HL-60 (cell line): ENCODE measurements at regions not wholly inside any gene's neighbourhood (a gene's known extent, or its start where the extent isn't known, plus 50 kb on each side); places are given as distances from the start of the nearest gene placed in this dataset.

Experiments used
- DNase-seq, 2 experiments: peaks; one replicate each; pipeline ENCODE4 v3.0.0-alpha.2; 2010 to 2020; ENCODE audit warnings: low read depth in 1 of 2, low spot score in 1 of 2
- H3K27ac ChIP-seq: fragments of 250-450 bp; sonication (Bioruptor Pico); replicated peaks from 2 replicates; pipeline ENCODE4 v1.5.1; 2020; ENCODE audit warnings: mild to moderate bottlenecking, moderate library complexity
- H3K27me3 ChIP-seq: fragments of 250-450 bp; sonication (Bioruptor Pico); 2 replicates; pipeline ENCODE4 v1.5.1; 2021; ENCODE audit warnings: mild to moderate bottlenecking, moderate library complexity; ENCODE audit not compliant: insufficient read depth, poor library complexity, severe bottlenecking
- H3K4me3 ChIP-seq: replicated peaks from 2 replicates; pipeline ENCODE4 v1.5.1; 2011; ENCODE audit warnings: mild to moderate bottlenecking, control low read depth, low read length; ENCODE audit not compliant: insufficient read depth
- GABPA ChIP-seq: IDR thresholded peaks from 2 replicates; pipeline ENCODE4 v1.6.1; 2012; ENCODE audit warnings: low read depth
- POLR2AphosphoS5 ChIP-seq: IDR thresholded peaks from 2 replicates; pipeline ENCODE4 v1.6.1; 2012; ENCODE audit warnings: low read depth
- SPI1 ChIP-seq: IDR thresholded peaks from 2 replicates; pipeline ENCODE4 v1.6.1; 2012; ENCODE audit warnings: low read depth, mild to moderate bottlenecking, borderline replicate concordance
- TF ChIP-seq, protein P1 (sequence below): IDR thresholded peaks from one replicate; pipeline ENCODE4 v1.5.1; 2011; ENCODE audit warnings: low read length, control low read depth, inconsistent platforms; ENCODE audit not compliant: insufficient read depth
- TF ChIP-seq, protein P2 (sequence below): IDR thresholded peaks from 2 replicates; pipeline ENCODE4 v1.6.1; 2012; ENCODE audit warnings: low read depth; ENCODE audit not compliant: insufficient replicate concordance

GRCh38 chr11:71145368-71145767, 107.0 kb downstream of the SHANK2 start:
- H3K4me3 ChIP-seq = no peak overlapping the region
- DNase-seq = no peak
- H3K27ac ChIP-seq = no peak overlapping the region
- TF ChIP-seq, protein P1, sequence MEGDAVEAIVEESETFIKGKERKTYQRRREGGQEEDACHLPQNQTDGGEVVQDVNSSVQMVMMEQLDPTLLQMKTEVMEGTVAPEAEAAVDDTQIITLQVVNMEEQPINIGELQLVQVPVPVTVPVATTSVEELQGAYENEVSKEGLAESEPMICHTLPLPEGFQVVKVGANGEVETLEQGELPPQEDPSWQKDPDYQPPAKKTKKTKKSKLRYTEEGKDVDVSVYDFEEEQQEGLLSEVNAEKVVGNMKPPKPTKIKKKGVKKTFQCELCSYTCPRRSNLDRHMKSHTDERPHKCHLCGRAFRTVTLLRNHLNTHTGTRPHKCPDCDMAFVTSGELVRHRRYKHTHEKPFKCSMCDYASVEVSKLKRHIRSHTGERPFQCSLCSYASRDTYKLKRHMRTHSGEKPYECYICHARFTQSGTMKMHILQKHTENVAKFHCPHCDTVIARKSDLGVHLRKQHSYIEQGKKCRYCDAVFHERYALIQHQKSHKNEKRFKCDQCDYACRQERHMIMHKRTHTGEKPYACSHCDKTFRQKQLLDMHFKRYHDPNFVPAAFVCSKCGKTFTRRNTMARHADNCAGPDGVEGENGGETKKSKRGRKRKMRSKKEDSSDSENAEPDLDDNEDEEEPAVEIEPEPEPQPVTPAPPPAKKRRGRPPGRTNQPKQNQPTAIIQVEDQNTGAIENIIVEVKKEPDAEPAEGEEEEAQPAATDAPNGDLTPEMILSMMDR = no peak
- no peaks in the 10 kb centered on the region for H3K27me3 ChIP-seq

- Histone ChIP-seq H3K27ac (no peak overlapping the region), H3K27me3 (no peaks in the 10 kb centered on the region), H3K4me3 (no peak overlapping the region)
- DNase-seq = no peak
- TF ChIP-seq POLR2AphosphoS5 = no peak
- TF ChIP-seq, protein P1 = no peak
- TF ChIP-seq GABPA = no peak
- TF ChIP-seq, protein P2, sequence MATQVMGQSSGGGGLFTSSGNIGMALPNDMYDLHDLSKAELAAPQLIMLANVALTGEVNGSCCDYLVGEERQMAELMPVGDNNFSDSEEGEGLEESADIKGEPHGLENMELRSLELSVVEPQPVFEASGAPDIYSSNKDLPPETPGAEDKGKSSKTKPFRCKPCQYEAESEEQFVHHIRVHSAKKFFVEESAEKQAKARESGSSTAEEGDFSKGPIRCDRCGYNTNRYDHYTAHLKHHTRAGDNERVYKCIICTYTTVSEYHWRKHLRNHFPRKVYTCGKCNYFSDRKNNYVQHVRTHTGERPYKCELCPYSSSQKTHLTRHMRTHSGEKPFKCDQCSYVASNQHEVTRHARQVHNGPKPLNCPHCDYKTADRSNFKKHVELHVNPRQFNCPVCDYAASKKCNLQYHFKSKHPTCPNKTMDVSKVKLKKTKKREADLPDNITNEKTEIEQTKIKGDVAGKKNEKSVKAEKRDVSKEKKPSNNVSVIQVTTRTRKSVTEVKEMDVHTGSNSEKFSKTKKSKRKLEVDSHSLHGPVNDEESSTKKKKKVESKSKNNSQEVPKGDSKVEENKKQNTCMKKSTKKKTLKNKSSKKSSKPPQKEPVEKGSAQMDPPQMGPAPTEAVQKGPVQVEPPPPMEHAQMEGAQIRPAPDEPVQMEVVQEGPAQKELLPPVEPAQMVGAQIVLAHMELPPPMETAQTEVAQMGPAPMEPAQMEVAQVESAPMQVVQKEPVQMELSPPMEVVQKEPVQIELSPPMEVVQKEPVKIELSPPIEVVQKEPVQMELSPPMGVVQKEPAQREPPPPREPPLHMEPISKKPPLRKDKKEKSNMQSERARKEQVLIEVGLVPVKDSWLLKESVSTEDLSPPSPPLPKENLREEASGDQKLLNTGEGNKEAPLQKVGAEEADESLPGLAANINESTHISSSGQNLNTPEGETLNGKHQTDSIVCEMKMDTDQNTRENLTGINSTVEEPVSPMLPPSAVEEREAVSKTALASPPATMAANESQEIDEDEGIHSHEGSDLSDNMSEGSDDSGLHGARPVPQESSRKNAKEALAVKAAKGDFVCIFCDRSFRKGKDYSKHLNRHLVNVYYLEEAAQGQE = no peak
- no peak for TF ChIP-seq SPI1
Measured at GRCh38 chr11:71144736-71145135, 107.6 kb downstream of the SHANK2 start.

- no peak overlapping the region for H3K4me3 ChIP-seq
- TF ChIP-seq, protein P2 = no peak
- TF ChIP-seq SPI1 (no peak), POLR2AphosphoS5 (no peak), GABPA (no peak)
- TF ChIP-seq, protein P1 = no peak
- H3K27ac ChIP-seq = no peak overlapping the region
- H3K27me3 ChIP-seq = no peaks in the 10 kb centered on the region
- no peak for DNase-seq
Measured at GRCh38 chr11:71144010-71144409, 108.4 kb downstream of the SHANK2 start.

DNA sequence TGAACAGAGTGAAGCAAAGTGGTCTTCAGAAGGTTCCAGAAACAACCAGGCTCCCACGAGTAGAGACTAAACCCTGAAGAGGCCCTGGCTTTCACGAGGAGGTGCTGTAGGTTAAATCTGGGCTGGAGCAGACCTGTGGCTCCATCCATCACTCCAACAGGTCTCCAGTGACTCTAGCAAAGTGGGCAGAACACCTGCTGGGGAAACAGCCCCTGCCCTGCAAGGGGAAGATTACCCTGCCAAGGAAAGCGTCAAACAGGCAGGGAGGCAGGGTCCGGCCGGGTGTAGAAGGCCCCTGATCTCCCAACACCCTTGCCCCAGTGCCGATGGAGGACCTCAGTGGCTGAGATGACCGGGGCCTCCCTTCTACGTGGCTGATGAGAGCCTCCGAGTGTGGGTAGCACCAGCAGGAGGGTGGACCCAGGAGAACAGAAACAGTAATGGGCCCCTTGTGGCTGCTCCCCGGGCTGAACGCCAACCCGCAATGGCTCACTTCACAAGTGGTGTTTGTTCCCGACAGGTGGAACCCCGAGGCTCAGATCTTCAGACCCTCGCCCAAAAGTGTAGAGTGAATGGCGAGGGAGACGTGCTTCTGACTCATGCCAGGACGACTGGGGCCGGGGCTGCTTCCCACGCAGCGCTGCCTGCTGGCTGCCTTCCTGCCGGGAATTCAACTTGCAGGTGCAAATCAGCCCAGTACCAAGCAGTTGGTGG, 112.0 kb downstream of the SHANK2 start:
- no peak overlapping the region for H3K4me3 ChIP-seq
- TF ChIP-seq, protein P1 = no peak
- TF ChIP-seq, protein P2 = no peak
- no peak for TF ChIP-seq POLR2AphosphoS5
- no peak for TF ChIP-seq SPI1
- no peak for TF ChIP-seq GABPA
- no peak overlapping the region for H3K27ac ChIP-seq
- H3K27me3 ChIP-seq = no peaks in the 10 kb centered on the region
- DNase-seq = no peak
